ENCODE measurements at regions not wholly inside any gene's neighbourhood (a gene's known extent, or its start where the extent isn't known, plus 50 kb on each side); places are given as distances from the start of the nearest gene placed in this dataset.

GRCh38 chr14:22462923-22463322 is 126.1 kb downstream of the DAD1 start:
- no peak for TF ChIP-seq CTCF (IDR thresholded peaks at IDR 0.05; ENCODE audit: extremely low read depth, insufficient read depth, missing control alignments)
- in situ Hi-C loops (cut with MboI; ENCODE audit: low pct_unique_long_range_greater_than_20kb, low sequenced_read_pairs, unreplicated experiment) = loop anchor here (25.0 kb wide), 1 partner anchor 151 kb away; no protein-coding TSS in a partner anchor
- DNase-seq (ENCODE audit: low spot score) = no peak

GRCh38 chr14:22460461-22461195 is 128.4 kb downstream of the DAD1 start:
- peak; percentile 41 for DNase-seq (ENCODE audit: low spot score)
- no peak for TF ChIP-seq CTCF (IDR thresholded peaks at IDR 0.05; ENCODE audit: extremely low read depth, insufficient read depth, missing control alignments)
- in situ Hi-C loops (cut with MboI; ENCODE audit: low pct_unique_long_range_greater_than_20kb, low sequenced_read_pairs, unreplicated experiment) = loop anchor here (25.0 kb wide), 1 partner anchor 148 kb away; no protein-coding TSS in a partner anchor

- in situ Hi-C loops (cut with MboI; ENCODE audit: low pct_unique_long_range_greater_than_20kb, low sequenced_read_pairs, unreplicated experiment) = loop anchor here (25.0 kb wide), 1 partner anchor 146 kb away; no protein-coding TSS in a partner anchor
- TF ChIP-seq CTCF (IDR thresholded peaks at IDR 0.05; ENCODE audit: extremely low read depth, insufficient read depth, missing control alignments) = no peak
- DNase-seq (ENCODE audit: low spot score) = no peak
Measured at GRCh38 chr14:22458737-22459136, 130.3 kb downstream of the DAD1 start.

GRCh38 chr14:22456998-22457594 is 131.9 kb downstream of the DAD1 start:
- in situ Hi-C loops (cut with MboI; ENCODE audit: low pct_unique_long_range_greater_than_20kb, low sequenced_read_pairs, unreplicated experiment) = loop anchor here (25.0 kb wide), 1 partner anchor 145 kb away; no protein-coding TSS in a partner anchor
- TF ChIP-seq CTCF (IDR thresholded peaks at IDR 0.05; ENCODE audit: extremely low read depth, insufficient read depth, missing control alignments) = no peak
- no peak for DNase-seq (ENCODE audit: low spot score)

GRCh38 chr14:22456421-22456820 is 132.6 kb downstream of the DAD1 start:
- DNase-seq (ENCODE audit: low spot score) = no peak
- in situ Hi-C loops (cut with MboI; ENCODE audit: low pct_unique_long_range_greater_than_20kb, low sequenced_read_pairs, unreplicated experiment) = loop anchor here (25.0 kb wide), 1 partner anchor 144 kb away; no protein-coding TSS in a partner anchor
- TF ChIP-seq CTCF (IDR thresholded peaks at IDR 0.05; ENCODE audit: extremely low read depth, insufficient read depth, missing control alignments) = no peak

- no peak for DNase-seq (ENCODE audit: low spot score)
- in situ Hi-C loops (cut with MboI; ENCODE audit: low pct_unique_long_range_greater_than_20kb, low sequenced_read_pairs, unreplicated experiment) = loop anchor here (25.0 kb wide), 1 partner anchor 140 kb away; no protein-coding TSS in a partner anchor
- no peak for TF ChIP-seq CTCF (IDR thresholded peaks at IDR 0.05; ENCODE audit: extremely low read depth, insufficient read depth, missing control alignments)
Measured at GRCh38 chr14:22452330-22452729, 136.7 kb downstream of the DAD1 start.

All from GM13977 (cell line).